GM23338 (cell line): ENCODE measurements at regions not wholly inside any gene's neighbourhood (a gene's known extent, or its start where the extent isn't known, plus 50 kb on each side); places are given as distances from the start of the nearest gene placed in this dataset.
A peak's percentile ranks its signal among the peaks of the same experiment; 100 is the strongest.

Experiments
- ATAC-seq: fragments of 200-7000 bp; cut with Tn5 transposase; 3 replicates; pipeline ENCODE4 v1.9.1; 2020
- DNase-seq: peaks from one replicate; pipeline ENCODE4 v3.0.0-alpha.2; 2015; ENCODE audit warnings: low spot score
- H2AFZ ChIP-seq: fragments of 200-600 bp; sonication (generic); 2 replicates; pipeline ENCODE4 v1.8.0; 2016; ENCODE audit warnings: antibody characterized with exemption, mild to moderate bottlenecking, moderate library complexity
- H3F3A ChIP-seq: fragments of 200-600 bp; sonication (generic); replicated peaks from 2 replicates; pipeline ENCODE4 v1.8.0; 2017; ENCODE audit warnings: antibody characterized with exemption, mixed run types, low read depth
- H3K27ac ChIP-seq: fragments of 200-600 bp; sonication (generic); 2 replicates; pipeline ENCODE4 v1.6.1; 2016; ENCODE audit warnings: low read depth
- H3K27me3 ChIP-seq: fragments of 200-600 bp; sonication (generic); 2 replicates; pipeline ENCODE4 v1.8.0; 2016; ENCODE audit warnings: mild to moderate bottlenecking, mixed run types, moderate library complexity; ENCODE audit not compliant: insufficient read depth
- H3K36me3 ChIP-seq: fragments of 200-600 bp; sonication (generic); 2 replicates; pipeline ENCODE4 v1.8.0; 2016; ENCODE audit warnings: mild to moderate bottlenecking; ENCODE audit not compliant: insufficient read depth
- H3K4me1 ChIP-seq: fragments of 200-600 bp; sonication (generic); 2 replicates; pipeline ENCODE4 v1.8.0; 2016; ENCODE audit warnings: mild to moderate bottlenecking, moderate library complexity; ENCODE audit not compliant: insufficient read depth
- H3K4me2 ChIP-seq: fragments of 200-600 bp; sonication (generic); 2 replicates; pipeline ENCODE4 v1.7.1; 2017; ENCODE audit warnings: mixed run types
- H3K4me3 ChIP-seq: fragments of 200-600 bp; sonication (generic); 2 replicates; pipeline ENCODE4 v1.6.1; 2016; ENCODE audit warnings: mixed run types
- H3K79me2 ChIP-seq: fragments of 200-600 bp; sonication (generic); replicated peaks from 2 replicates; pipeline ENCODE4 v1.8.0; 2017; ENCODE audit warnings: mild to moderate bottlenecking; ENCODE audit not compliant: insufficient read depth
- H3K9me2 ChIP-seq: fragments of 200-600 bp; sonication (generic); 2 replicates; pipeline ENCODE4 v1.8.0; 2017; ENCODE audit not compliant: insufficient read depth
- H4K20me1 ChIP-seq: fragments of 200-600 bp; sonication (generic); replicated peaks from 2 replicates; pipeline ENCODE4 v1.8.0; 2017; ENCODE audit warnings: mild to moderate bottlenecking; ENCODE audit not compliant: insufficient read depth
- H3K27ac Mint-ChIP-seq: 2 replicates; pipeline ENCODE4 v1.8.0; 2020; ENCODE audit warnings: inconsistent platforms, mild to moderate bottlenecking, moderate library complexity, mixed read lengths
- H3K27me3 Mint-ChIP-seq: 3 replicates; pipeline ENCODE4 v1.8.0; 2022; ENCODE audit warnings: low read depth, mild to moderate bottlenecking, moderate library complexity, mixed read lengths, inconsistent platforms; ENCODE audit not compliant: insufficient read depth, poor library complexity
- H3K36me3 Mint-ChIP-seq: 3 replicates; pipeline ENCODE4 v1.8.0; 2021; ENCODE audit warnings: low read depth, mild to moderate bottlenecking, inconsistent platforms, moderate library complexity, mixed read lengths
- H3K4me1 Mint-ChIP-seq: 3 replicates; pipeline ENCODE4 v1.8.0; 2020; ENCODE audit warnings: mild to moderate bottlenecking, inconsistent platforms, mixed read lengths
- H3K4me3 Mint-ChIP-seq: 3 replicates; pipeline ENCODE4 v1.8.0; 2021; ENCODE audit warnings: moderate library complexity, mild to moderate bottlenecking, inconsistent platforms, mixed read lengths
- H3K9me3 Mint-ChIP-seq: 3 replicates; pipeline ENCODE4 v1.8.0; 2020; ENCODE audit warnings: moderate library complexity, mild to moderate bottlenecking, inconsistent platforms, mixed read lengths
- CREB1 ChIP-seq: fragments of 250-450 bp; sonication (Bioruptor Pico); IDR thresholded peaks from 2 replicates; pipeline ENCODE4 v1.5.0; 2020; ENCODE audit warnings: low read depth, mild to moderate bottlenecking, moderate library complexity
- NANOG ChIP-seq: IDR thresholded peaks from 2 replicates; pipeline ENCODE4 v1.6.1; 2016; ENCODE audit warnings: antibody characterized with exemption, borderline replicate concordance
- POLR2AphosphoS5 ChIP-seq: IDR thresholded peaks from 2 replicates; pipeline ENCODE4 v1.6.1; 2016; ENCODE audit warnings: antibody characterized with exemption, low read depth
- ZNF114 ChIP-seq: fragments of 250-450 bp; sonication (Bioruptor Pico); IDR thresholded peaks from 2 replicates; pipeline ENCODE4 v1.5.0; 2020; ENCODE audit warnings: mild to moderate bottlenecking, moderate library complexity
- TF ChIP-seq, protein P1 (sequence below), 2 experiments: fragments of 200-600 bp in 1 of 2; sonication (generic) in 1 of 2; conservative IDR thresholded peaks; 2 replicates each; pipeline versions ENCODE4 v1.5.1 to v1.6.1; 2016 to 2017; ENCODE audit warnings: antibody characterized with exemption in 2 of 2, low read depth in 2 of 2, mild to moderate bottlenecking in 2 of 2, moderate library complexity in 1 of 2
- TF ChIP-seq, protein P2 (sequence below): fragments of 250-450 bp; sonication (Bioruptor Pico); IDR thresholded peaks from 2 replicates; pipeline ENCODE4 v1.5.0; 2020; ENCODE audit warnings: mild to moderate bottlenecking, moderate library complexity
- TF ChIP-seq, protein P3 (sequence below): IDR thresholded peaks from 2 replicates; pipeline ENCODE4 v1.6.1; 2016; ENCODE audit warnings: antibody characterized with exemption

DNA sequence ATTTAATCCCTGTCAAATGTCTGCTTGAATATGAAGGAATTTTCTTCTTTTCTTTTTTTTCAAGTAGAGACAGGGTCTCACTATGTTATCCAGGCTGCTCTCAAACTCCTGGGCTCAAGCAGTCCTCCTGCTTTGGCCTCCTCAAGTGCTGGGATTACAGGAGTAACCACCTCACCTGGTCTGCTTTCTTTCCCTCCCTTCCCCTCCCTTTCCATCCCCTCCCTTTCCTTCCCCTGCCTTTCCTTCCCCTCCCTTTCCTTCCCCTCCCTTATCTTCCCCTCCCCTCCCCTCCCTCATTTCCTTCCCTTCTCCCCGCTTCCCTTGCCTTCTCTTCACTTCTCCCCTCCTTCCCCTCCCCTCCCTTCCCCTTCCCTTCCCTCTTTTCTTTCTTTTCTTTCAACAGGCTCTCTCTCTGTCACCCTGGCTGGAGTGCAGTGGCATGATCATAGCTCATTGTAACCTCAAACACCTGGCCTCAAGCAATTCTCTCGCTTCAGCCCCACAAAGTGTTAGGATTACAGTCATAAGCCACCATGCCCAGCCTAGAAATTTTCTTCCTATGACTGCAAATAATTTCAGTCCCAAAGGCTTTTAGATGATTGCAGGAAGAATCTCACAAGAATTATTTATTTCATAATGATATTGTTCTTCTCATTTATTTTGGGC is 168.9 kb downstream of the AASDH start (continued):
- TF ChIP-seq, protein P1, sequence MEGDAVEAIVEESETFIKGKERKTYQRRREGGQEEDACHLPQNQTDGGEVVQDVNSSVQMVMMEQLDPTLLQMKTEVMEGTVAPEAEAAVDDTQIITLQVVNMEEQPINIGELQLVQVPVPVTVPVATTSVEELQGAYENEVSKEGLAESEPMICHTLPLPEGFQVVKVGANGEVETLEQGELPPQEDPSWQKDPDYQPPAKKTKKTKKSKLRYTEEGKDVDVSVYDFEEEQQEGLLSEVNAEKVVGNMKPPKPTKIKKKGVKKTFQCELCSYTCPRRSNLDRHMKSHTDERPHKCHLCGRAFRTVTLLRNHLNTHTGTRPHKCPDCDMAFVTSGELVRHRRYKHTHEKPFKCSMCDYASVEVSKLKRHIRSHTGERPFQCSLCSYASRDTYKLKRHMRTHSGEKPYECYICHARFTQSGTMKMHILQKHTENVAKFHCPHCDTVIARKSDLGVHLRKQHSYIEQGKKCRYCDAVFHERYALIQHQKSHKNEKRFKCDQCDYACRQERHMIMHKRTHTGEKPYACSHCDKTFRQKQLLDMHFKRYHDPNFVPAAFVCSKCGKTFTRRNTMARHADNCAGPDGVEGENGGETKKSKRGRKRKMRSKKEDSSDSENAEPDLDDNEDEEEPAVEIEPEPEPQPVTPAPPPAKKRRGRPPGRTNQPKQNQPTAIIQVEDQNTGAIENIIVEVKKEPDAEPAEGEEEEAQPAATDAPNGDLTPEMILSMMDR (conservative IDR thresholded peaks at IDR 0.05; ENCODE audit: low read depth in 2 of 2), result no peak
- TF ChIP-seq ZNF114 (CRISPR knock-in tag) (no peak), CREB1 (CRISPR knock-in tag) (no peak), POLR2AphosphoS5 (no peak)
- TF ChIP-seq, protein P2, sequence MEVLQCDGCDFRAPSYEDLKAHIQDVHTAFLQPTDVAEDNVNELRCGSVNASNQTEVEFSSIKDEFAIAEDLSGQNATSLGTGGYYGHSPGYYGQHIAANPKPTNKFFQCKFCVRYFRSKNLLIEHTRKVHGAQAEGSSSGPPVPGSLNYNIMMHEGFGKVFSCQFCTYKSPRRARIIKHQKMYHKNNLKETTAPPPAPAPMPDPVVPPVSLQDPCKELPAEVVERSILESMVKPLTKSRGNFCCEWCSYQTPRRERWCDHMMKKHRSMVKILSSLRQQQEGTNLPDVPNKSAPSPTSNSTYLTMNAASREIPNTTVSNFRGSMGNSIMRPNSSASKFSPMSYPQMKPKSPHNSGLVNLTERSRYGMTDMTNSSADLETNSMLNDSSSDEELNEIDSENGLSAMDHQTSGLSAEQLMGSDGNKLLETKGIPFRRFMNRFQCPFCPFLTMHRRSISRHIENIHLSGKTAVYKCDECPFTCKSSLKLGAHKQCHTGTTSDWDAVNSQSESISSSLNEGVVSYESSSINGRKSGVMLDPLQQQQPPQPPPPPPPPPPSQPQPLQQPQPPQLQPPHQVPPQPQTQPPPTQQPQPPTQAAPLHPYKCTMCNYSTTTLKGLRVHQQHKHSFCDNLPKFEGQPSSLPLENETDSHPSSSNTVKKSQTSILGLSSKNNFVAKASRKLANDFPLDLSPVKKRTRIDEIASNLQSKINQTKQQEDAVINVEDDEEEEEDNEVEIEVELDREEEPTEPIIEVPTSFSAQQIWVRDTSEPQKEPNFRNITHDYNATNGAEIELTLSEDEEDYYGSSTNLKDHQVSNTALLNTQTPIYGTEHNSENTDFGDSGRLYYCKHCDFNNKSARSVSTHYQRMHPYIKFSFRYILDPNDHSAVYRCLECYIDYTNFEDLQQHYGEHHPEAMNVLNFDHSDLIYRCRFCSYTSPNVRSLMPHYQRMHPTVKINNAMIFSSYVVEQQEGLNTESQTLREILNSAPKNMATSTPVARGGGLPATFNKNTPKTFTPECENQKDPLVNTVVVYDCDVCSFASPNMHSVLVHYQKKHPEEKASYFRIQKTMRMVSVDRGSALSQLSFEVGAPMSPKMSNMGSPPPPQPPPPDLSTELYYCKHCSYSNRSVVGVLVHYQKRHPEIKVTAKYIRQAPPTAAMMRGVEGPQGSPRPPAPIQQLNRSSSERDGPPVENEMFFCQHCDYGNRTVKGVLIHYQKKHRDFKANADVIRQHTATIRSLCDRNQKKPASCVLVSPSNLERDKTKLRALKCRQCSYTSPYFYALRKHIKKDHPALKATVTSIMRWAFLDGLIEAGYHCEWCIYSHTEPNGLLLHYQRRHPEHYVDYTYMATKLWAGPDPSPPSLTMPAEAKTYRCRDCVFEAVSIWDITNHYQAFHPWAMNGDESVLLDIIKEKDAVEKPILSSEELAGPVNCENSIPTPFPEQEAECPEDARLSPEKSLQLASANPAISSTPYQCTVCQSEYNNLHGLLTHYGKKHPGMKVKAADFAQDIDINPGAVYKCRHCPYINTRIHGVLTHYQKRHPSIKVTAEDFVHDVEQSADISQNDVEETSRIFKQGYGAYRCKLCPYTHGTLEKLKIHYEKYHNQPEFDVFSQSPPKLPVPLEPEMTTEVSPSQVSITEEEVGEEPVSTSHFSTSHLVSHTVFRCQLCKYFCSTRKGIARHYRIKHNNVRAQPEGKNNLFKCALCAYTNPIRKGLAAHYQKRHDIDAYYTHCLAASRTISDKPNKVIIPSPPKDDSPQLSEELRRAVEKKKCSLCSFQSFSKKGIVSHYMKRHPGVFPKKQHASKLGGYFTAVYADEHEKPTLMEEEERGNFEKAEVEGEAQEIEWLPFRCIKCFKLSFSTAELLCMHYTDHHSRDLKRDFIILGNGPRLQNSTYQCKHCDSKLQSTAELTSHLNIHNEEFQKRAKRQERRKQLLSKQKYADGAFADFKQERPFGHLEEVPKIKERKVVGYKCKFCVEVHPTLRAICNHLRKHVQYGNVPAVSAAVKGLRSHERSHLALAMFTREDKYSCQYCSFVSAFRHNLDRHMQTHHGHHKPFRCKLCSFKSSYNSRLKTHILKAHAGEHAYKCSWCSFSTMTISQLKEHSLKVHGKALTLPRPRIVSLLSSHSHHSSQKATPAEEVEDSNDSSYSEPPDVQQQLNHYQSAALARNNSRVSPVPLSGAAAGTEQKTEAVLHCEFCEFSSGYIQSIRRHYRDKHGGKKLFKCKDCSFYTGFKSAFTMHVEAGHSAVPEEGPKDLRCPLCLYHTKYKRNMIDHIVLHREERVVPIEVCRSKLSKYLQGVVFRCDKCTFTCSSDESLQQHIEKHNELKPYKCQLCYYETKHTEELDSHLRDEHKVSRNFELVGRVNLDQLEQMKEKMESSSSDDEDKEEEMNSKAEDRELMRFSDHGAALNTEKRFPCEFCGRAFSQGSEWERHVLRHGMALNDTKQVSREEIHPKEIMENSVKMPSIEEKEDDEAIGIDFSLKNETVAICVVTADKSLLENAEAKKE (CRISPR knock-in tag), result no peak

DNA sequence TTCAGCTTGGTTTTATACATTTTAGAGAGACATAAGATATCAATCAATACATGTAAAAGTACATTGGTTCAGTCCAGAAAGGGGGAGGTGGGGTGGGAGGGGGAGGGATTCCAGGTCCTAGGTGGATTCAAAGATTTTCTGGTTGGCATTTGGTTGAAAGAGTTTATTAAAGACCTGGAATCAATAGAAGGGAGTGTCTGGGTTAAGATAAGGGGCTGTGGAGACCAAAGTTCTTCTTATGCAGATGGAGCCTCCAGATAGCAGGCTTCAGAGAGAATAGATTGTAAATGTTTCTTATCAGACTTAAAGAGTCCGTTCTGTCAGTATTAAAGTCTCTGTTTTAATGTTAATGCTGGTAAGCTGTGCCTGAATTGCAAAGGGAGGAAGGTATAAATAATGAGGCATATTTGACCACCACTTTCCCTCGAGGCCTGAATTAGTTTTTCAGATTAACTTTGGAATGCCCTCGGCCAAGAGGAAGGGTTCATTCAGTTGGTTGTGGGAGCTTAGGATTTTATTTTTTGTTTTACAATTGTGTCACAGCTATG is 169.9 kb downstream of the AASDH start:
- peaks cover 31% of the 10 kb centered on the region for H3K9me3 Mint-ChIP-seq
- peaks cover 23% of the 10 kb centered on the region for H3K4me1 Mint-ChIP-seq
- no peak overlapping the region for H3K4me3 Mint-ChIP-seq
- Histone ChIP-seq H3K4me1 (peaks cover 16% of the 10 kb centered on the region), H3K9me2 (no peaks in the 10 kb centered on the region), H3K79me2 (no peaks in the 10 kb centered on the region), H3K27me3 (peaks cover 17% of the 10 kb centered on the region), H3K4me3 (0 out of 2 replicates have a peak overlapping the region, but pooled peaks have one; percentile 5), H3K36me3 (no peaks in the 10 kb centered on the region), H2AFZ (no peak overlapping the region), H4K20me1 (no peaks in the 10 kb centered on the region), H3K27ac (no peak overlapping the region; the same call in 1 of the 2 replicates), H3K4me2 (peak overlapping the region; percentile 53), H3F3A (no peaks in the 10 kb centered on the region)
- H3K36me3 Mint-ChIP-seq, result peaks cover 43% of the 10 kb centered on the region
- TF ChIP-seq, protein P3, sequence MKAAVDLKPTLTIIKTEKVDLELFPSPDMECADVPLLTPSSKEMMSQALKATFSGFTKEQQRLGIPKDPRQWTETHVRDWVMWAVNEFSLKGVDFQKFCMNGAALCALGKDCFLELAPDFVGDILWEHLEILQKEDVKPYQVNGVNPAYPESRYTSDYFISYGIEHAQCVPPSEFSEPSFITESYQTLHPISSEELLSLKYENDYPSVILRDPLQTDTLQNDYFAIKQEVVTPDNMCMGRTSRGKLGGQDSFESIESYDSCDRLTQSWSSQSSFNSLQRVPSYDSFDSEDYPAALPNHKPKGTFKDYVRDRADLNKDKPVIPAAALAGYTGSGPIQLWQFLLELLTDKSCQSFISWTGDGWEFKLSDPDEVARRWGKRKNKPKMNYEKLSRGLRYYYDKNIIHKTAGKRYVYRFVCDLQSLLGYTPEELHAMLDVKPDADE, result no peak
- TF ChIP-seq NANOG, result 0 out of 2 replicates have a peak, but pooled peaks have one; percentile 5
- no peak for TF ChIP-seq POLR2AphosphoS5
- no peak for DNase-seq
- H3K27me3 Mint-ChIP-seq, result peaks cover 2% of the 10 kb centered on the region
- H3K27ac Mint-ChIP-seq, result no peak overlapping the region
- no peak for ATAC-seq
